ENCODE measurements at regions not wholly inside any gene's neighbourhood (a gene's known extent, or its start where the extent isn't known, plus 50 kb on each side); places are given as distances from the start of the nearest gene placed in this dataset.
A peak's percentile ranks its signal among the peaks of the same experiment; 100 is the strongest.

GRCh38 chr10:43790147-43790546 is 141.5 kb upstream of the ZNF32 start:
- no peak for DNase-seq (ENCODE audit: low read depth)

- peak; percentile 27 for DNase-seq (ENCODE audit: low read depth)
These were observed 136.6 kb upstream of the ZNF32 start for GRCh38 chr10:43785252-43785651.

GRCh38 chr10:43782814-43783213 is 134.1 kb upstream of the ZNF32 start:
- DNase-seq (ENCODE audit: low read depth) = no peak

GRCh38 chr10:43781480-43782361 is 133.0 kb upstream of the ZNF32 start:
- DNase-seq (ENCODE audit: low read depth) = peak; percentile 84

- DNase-seq (ENCODE audit: low read depth) = no peak
These were observed 129.9 kb upstream of the ZNF32 start for GRCh38 chr10:43778571-43778970.

GRCh38 chr10:43775384-43775783 is 126.7 kb upstream of the ZNF32 start:
- DNase-seq (ENCODE audit: low read depth) = no peak

- no peak for DNase-seq (ENCODE audit: low read depth)
These were observed 125.6 kb upstream of the ZNF32 start for GRCh38 chr10:43774234-43774769.

- no peak for DNase-seq (ENCODE audit: low read depth)
These were observed 125.1 kb upstream of the ZNF32 start for GRCh38 chr10:43773736-43774135.

- DNase-seq (ENCODE audit: low read depth) = peak; percentile 32
These were observed 123.5 kb upstream of the ZNF32 start for GRCh38 chr10:43772171-43772570.

- DNase-seq (ENCODE audit: low read depth) = no peak
These were observed 123.0 kb upstream of the ZNF32 start for GRCh38 chr10:43771675-43772074.

- DNase-seq (ENCODE audit: low read depth) = no peak
These were observed 116.8 kb upstream of the ZNF32 start for GRCh38 chr10:43765516-43765915.

GRCh38 chr10:43763846-43764245 is 115.2 kb upstream of the ZNF32 start:
- no peak for DNase-seq (ENCODE audit: low read depth)

GRCh38 chr10:43760514-43760913 is 111.8 kb upstream of the ZNF32 start:
- DNase-seq (ENCODE audit: low read depth) = no peak

- DNase-seq (ENCODE audit: low read depth) = no peak
These were observed 110.5 kb upstream of the ZNF32 start for GRCh38 chr10:43759216-43759615.

GRCh38 chr10:43756341-43756740 is 107.7 kb upstream of the ZNF32 start:
- DNase-seq (ENCODE audit: low read depth) = no peak

- DNase-seq (ENCODE audit: low read depth) = no peak
These were observed 106.0 kb upstream of the ZNF32 start for GRCh38 chr10:43754569-43755260.

GRCh38 chr10:43753397-43754061 is 104.8 kb upstream of the ZNF32 start:
- DNase-seq (ENCODE audit: low read depth) = no peak

GRCh38 chr10:43752682-43753081 is 104.0 kb upstream of the ZNF32 start:
- DNase-seq (ENCODE audit: low read depth) = no peak

- no peak for DNase-seq (ENCODE audit: low read depth)
These were observed 103.0 kb upstream of the ZNF32 start for GRCh38 chr10:43751646-43752045.

GRCh38 chr10:43749940-43750552 is 101.4 kb upstream of the ZNF32 start:
- no peak for DNase-seq (ENCODE audit: low read depth)

GRCh38 chr10:43749145-43749576 is 100.5 kb upstream of the ZNF32 start:
- DNase-seq (ENCODE audit: low read depth) = peak; percentile 8

GRCh38 chr10:43748560-43748959 is 99.9 kb upstream of the ZNF32 start:
- DNase-seq (ENCODE audit: low read depth) = no peak

All from M059J (cell line).